Activated CD8-positive, alpha-beta memory T cell treated with anti-CD3 and anti-CD28 coated beads, Interleukin-2, amount 10 ng/mL, durations not matched to agents 7 days and 5 days (primary cell): ENCODE measurements at regions not wholly inside any gene's neighbourhood (a gene's known extent, or its start where the extent isn't known, plus 50 kb on each side); places are given as distances from the start of the nearest gene placed in this dataset.
A peak's percentile ranks its signal among the peaks of the same experiment; 100 is the strongest.
"Not testable (repeated sequence)": the region's sequence is repeated elsewhere in the genome, so short reads cannot be mapped to it uniquely, and the experiment has no call there.

Experiments
- ATAC-seq: fragments of 150-1000 bp; cut with Tn5 transposase; one replicate; pipeline ENCODE4 v1.10.0; 2021; ENCODE audit warnings: moderate library complexity
- CTCF ChIA-PET: fragments of 350-600 bp; sonication (Branson Sonifier 250); formaldehyde crosslinking; loops from one replicate; lab custom pipeline; 2021; ENCODE audit warnings: antibody characterized with exemption; lab: Charles Lee
- DNase-seq: peaks from one replicate; pipeline ENCODE4 v3.0.0-alpha.2; 2020
- H3K27ac Mint-ChIP-seq: one replicate; pipeline ENCODE4 v1.8.0; 2021; ENCODE audit warnings: mild to moderate bottlenecking, mixed read lengths
- H3K27me3 Mint-ChIP-seq: one replicate; pipeline ENCODE4 v1.8.0; 2021; ENCODE audit warnings: mixed read lengths
- H3K36me3 Mint-ChIP-seq: one replicate; pipeline ENCODE4 v1.8.0; 2021; ENCODE audit warnings: mild to moderate bottlenecking, mixed read lengths
- H3K4me1 Mint-ChIP-seq: one replicate; pipeline ENCODE4 v1.8.0; 2021; ENCODE audit warnings: mixed read lengths
- H3K4me3 Mint-ChIP-seq: one replicate; pipeline ENCODE4 v1.8.0; 2021; ENCODE audit warnings: mild to moderate bottlenecking, moderate library complexity, mixed read lengths
- H3K9me3 Mint-ChIP-seq: one replicate; pipeline ENCODE4 v1.8.0; 2022; ENCODE audit warnings: low read depth, mixed read lengths

DNA sequence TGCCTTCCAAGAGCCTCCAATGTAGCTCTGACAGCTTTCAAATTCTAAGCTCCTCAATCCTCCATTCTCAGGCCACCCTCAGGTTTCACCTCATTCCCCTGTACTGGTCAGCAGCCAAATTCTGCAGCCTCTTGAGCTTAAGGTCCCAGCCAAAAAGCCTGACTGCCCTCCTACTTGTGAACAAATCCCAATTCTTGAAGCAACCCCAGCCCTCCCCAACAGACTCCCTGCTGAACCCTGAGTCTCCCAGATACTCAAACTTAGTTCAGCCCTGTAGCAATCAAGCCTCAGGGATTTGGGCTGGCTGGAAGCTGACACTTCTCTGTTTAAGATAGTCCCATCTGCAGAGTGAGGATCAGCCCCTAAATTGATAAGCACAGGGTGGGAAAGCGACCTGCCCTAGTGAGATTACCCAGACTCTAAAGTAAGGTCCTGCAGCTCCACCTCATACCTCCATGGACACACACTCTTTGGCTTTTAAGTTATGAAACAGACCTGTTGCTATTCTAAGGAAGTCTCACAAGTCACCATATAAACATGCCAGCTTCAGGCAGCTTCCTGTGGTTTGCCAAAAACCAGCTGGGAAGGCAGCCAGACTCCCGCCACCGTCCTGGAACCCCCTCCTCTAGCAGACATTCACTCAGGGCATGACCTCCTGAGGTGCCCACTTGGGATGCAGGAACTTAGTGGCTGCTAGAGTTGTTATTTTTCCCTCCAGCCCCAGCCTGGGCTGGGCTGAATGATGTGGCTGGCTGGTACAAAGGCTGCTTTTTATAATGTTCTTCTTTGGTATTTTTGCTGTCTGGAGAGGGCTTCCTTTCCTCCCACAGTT is 82.5 kb upstream of the PICALM start:
- H3K4me1 Mint-ChIP-seq: peaks cover 33% of the 10 kb centered on the region
- H3K4me3 Mint-ChIP-seq: no peak overlapping the region
- CTCF ChIA-PET: interaction anchor here (0.8 to 1.8 kb wide), 5 partner anchors 9 to 109 kb away, joined by 3 to 5 read pairs (median 4); no protein-coding TSS in a partner anchor
- no peaks in the 10 kb centered on the region for H3K9me3 Mint-ChIP-seq
- peak overlapping the region; percentile 61 for H3K27ac Mint-ChIP-seq
- no peak for DNase-seq
- peak; percentile 63 for ATAC-seq
- no peaks in the 10 kb centered on the region for H3K27me3 Mint-ChIP-seq
- H3K36me3 Mint-ChIP-seq: peaks cover 2% of the 10 kb centered on the region

DNA sequence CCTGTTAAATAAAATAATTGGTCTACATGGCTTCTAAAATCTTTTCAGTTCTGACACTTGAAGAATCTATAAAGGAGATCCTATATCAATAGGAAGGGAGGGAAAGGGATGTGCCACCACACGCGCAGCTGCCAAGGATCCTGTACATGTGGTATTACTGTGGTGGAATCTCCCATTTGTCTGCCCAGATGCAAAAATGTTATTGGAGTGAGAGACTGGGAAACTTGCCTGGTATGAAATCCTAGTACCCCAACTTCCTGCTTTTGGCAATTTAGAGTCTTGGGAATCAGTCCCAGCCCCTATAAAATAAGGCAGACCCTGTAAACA is 81.9 kb upstream of the PICALM start:
- peaks cover 2% of the 10 kb centered on the region for H3K36me3 Mint-ChIP-seq
- H3K4me1 Mint-ChIP-seq: peaks cover 33% of the 10 kb centered on the region
- no peaks in the 10 kb centered on the region for H3K9me3 Mint-ChIP-seq
- no peak overlapping the region for H3K4me3 Mint-ChIP-seq
- H3K27ac Mint-ChIP-seq: peak overlapping the region; percentile 61
- DNase-seq (no peak), ATAC-seq (no peak)
- CTCF ChIA-PET: interaction anchor here (0.8 to 1.8 kb wide), 5 partner anchors 8 to 109 kb away, joined by 3 to 5 read pairs (median 4); no protein-coding TSS in a partner anchor
- no peaks in the 10 kb centered on the region for H3K27me3 Mint-ChIP-seq

DNA sequence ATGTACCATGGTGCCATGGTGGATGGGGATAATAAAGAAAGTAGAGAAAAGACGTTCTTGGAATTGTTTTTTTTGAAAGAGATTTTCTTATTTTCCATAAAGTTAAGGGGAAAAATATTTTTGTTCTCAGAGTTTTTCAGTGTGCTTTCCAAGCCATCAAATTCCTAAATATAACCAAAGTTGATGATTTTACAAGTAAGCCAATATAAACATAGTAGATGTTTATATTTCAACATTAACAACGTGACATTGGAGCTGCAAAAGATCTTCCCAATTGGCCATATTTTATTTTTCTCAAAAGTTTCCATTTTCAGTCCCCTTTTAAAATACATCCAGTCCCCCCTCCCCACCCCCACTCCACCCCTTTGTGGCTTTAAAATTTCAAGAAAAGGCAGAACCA is 80.9 kb upstream of the PICALM start:
- Mint-ChIP-seq H3K9me3 (no peaks in the 10 kb centered on the region), H3K4me1 (peaks cover 37% of the 10 kb centered on the region), H3K36me3 (peaks cover 2% of the 10 kb centered on the region), H3K27me3 (no peaks in the 10 kb centered on the region), H3K4me3 (no peak overlapping the region), H3K27ac (no peak overlapping the region)
- DNase-seq (no peak), ATAC-seq (no peak)
- CTCF ChIA-PET: no interaction called here

DNA sequence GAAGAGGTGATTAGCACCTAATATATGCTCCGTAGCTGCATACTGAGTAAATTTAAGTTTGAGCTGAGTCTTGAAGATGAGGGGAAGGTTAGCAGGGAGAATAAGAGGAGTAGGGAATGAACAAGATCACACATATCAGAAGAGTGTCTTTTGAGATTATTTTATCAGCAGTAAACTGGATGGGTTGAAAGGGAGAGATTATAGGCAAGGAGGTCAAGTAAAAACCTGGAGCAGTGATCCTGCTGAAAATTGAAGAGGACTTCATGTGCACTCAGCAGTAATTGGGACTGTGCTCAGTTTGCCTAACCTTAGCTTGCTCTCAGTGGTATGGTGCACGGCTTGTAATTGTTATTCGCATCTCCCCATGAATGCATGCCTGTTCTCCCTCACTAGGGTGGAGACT is 79.5 kb upstream of the PICALM start:
- no peak for ATAC-seq
- H3K4me3 Mint-ChIP-seq: no peak overlapping the region
- H3K27ac Mint-ChIP-seq: no peak overlapping the region
- peaks cover 5% of the 10 kb centered on the region for H3K36me3 Mint-ChIP-seq
- no peak for DNase-seq
- CTCF ChIA-PET: interaction anchor here (1.3 kb wide), 1 partner anchor 10 kb away, joined by 5 read pairs; no protein-coding TSS in a partner anchor
- H3K4me1 Mint-ChIP-seq: peaks cover 51% of the 10 kb centered on the region
- H3K27me3 Mint-ChIP-seq: no peaks in the 10 kb centered on the region
- no peaks in the 10 kb centered on the region for H3K9me3 Mint-ChIP-seq

DNA sequence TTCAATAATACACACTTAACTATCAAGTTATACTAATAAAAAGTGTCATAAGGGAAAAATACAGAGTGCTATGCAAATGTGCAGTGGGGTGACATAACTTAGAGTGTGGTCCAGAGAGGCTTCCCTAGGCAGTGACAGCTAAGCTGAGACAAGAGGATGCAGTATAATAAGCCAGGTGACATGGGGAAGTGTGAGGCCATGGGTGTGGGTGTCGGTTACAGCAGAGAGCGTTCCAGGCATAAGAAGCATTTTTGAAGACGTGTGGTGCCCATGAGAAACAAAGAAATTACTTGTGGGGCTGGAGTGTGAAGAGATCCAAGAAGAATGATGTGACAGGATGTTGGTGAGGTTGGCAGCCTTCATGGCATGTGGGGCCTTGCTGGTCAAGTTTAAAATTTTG is 78.1 kb upstream of the PICALM start:
- H3K36me3 Mint-ChIP-seq: peaks cover 5% of the 10 kb centered on the region
- no peak overlapping the region for H3K27ac Mint-ChIP-seq
- ATAC-seq: no peak
- peaks cover 53% of the 10 kb centered on the region for H3K4me1 Mint-ChIP-seq
- H3K27me3 Mint-ChIP-seq: no peaks in the 10 kb centered on the region
- no peak for DNase-seq
- no peak overlapping the region for H3K4me3 Mint-ChIP-seq
- CTCF ChIA-PET: interaction anchor here (2.0 kb wide), 1 partner anchor 46 kb away, joined by 6 read pairs; no protein-coding TSS in a partner anchor
- no peaks in the 10 kb centered on the region for H3K9me3 Mint-ChIP-seq

DNA sequence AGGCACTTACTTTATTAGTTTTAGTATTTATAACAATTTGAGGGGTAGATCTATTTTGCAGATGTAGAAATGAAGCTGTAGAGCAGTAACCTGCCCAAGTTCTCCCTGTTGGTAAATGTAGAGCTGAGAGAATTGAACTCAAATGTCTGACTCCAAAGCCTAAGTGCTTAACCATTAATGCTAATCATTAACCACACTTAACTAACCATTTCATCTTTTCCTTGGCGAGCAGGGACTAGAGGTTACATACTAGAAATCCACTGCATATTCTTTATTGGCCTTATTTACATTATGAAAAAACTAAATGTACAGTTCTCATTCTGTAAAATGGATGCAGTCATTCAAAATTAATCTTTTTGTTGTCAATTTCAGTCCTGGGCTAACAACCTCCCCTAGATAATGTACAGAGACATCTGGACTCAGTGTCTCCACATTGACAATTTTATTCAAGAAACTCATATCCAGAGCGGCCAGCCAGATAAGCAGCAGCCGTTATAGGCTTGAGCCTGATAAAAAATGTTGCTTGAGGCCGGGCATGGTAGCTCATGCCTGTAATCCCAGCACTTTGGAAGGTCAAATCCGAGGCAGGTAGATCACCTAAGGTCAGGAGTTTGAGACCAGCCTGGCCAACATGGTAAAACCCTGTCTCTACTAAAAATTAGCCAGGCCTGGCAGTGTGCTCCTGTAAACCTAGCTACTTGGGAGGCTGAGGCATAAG is 76.7 kb upstream of the PICALM start:
- Mint-ChIP-seq H3K4me3 (no peak overlapping the region), H3K27me3 (no peaks in the 10 kb centered on the region), H3K9me3 (no peaks in the 10 kb centered on the region), H3K4me1 (peaks cover 53% of the 10 kb centered on the region), H3K27ac (no peak overlapping the region), H3K36me3 (peaks cover 5% of the 10 kb centered on the region)
- no peak for DNase-seq
- CTCF ChIA-PET: interaction anchor here (2.0 kb wide), 1 partner anchor 48 kb away, joined by 6 read pairs; no protein-coding TSS in a partner anchor
- no peak for ATAC-seq

DNA sequence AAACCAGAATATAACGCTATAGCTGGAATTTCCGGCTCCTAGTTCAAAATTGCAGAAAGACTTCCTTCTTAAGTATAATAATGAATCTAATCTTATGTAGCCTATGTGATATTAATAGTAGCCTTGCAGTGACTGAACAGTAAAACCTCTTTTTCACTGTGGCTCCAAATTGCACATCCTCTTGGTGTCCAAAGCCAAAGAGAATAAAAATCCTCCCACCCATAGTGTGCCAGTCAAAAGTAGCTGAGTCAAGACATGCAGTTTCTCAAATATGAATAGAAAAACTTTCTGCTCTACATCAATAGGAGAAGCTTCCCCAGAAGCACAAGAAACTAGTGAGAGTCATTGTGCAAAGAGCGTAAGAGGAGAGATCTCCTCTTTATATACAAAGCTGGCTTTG is 76.0 kb upstream of the PICALM start:
- Mint-ChIP-seq H3K36me3 (peaks cover 5% of the 10 kb centered on the region), H3K27me3 (no peaks in the 10 kb centered on the region), H3K4me1 (peaks cover 58% of the 10 kb centered on the region), H3K27ac (peak overlapping the region; percentile 86), H3K4me3 (no peak overlapping the region), H3K9me3 (no peaks in the 10 kb centered on the region)
- CTCF ChIA-PET: interaction anchor here (2.0 kb wide), 1 partner anchor 49 kb away, joined by 6 read pairs; no protein-coding TSS in a partner anchor
- DNase-seq: no peak
- no peak for ATAC-seq

DNA sequence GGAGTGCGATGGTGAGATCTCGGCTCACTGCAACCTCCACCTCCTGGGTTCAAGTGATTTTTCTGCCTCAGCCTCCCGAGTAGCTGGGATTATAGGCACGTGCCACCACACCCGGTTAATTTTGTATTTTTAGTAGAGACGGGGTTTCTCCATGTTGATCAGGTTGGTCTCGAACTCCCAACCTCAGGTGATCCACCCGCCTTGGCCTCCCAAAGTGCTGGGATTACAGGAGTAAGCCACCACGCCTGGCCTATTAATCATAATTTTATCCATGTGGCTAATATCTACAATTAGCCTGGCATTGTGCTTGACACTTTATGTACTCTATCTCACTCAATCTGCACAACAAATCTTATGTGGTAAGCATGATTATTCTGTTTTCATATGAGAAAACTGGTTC is 75.2 kb upstream of the PICALM start:
- H3K27me3 Mint-ChIP-seq, ATAC-seq, DNase-seq, H3K36me3 Mint-ChIP-seq, H3K9me3 Mint-ChIP-seq, H3K4me3 Mint-ChIP-seq: not testable (repeated sequence)
- Mint-ChIP-seq H3K4me1 (peaks cover 61% of the 10 kb centered on the region), H3K27ac (peak overlapping the region; percentile 86)
- CTCF ChIA-PET: interaction anchor here (1.4 kb wide), 1 partner anchor 75 kb away, joined by 4 read pairs; the partner anchor contains the start of gene PICALM

DNA sequence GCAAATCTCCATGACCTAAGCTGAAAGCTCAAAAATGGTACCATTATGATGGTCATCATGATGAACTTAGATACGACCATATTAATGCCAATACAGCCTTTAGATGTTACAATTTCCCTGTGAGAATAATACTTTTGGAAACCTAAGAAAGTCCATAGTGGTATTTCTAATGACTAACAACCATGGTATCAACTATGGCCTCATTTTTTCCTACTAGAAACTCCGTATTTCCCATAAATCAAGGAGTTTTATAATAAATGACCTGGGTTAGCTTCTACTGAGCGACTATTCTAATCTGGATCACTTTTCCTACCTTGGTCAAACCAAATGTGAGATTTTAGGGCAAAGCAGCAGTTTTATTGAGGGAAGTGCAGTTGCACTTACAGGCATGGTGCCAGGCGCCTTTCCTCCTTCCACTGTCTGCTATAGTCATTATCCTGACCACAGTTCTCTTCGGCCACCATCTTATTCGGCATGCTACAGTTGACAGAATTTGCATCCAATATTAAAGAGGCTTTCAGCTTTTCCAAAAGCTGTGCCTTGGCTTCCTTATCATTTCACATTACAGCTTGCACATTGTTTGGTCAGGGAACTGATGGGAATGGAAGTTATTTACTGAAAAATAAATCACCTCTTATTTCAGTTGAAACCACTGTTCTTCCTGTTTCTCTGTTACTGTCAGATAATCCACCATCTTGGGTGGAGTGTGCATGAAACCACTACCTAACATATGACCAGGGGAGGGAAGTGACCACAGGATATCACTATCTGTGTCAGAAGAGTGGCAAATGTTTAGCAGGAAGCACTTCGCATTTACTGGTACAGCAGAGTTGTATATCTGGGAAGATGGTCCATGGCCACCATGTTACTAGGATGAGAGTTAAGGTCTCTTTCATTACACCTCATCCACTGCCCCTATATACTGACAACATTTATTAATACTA is 74.5 kb upstream of the PICALM start:
- Mint-ChIP-seq H3K27me3 (no peaks in the 10 kb centered on the region), H3K27ac (peak overlapping the region; percentile 86), H3K4me3 (peak overlapping the region; percentile 5), H3K9me3 (no peaks in the 10 kb centered on the region), H3K36me3 (peaks cover 7% of the 10 kb centered on the region), H3K4me1 (peaks cover 68% of the 10 kb centered on the region)
- DNase-seq: peak; percentile 78
- peak; percentile 74 for ATAC-seq
- CTCF ChIA-PET: interaction anchor here (1.2 to 1.5 kb wide), 3 partner anchors 8 to 74 kb away, joined by 4 read pairs; partner anchors contain the start of gene PICALM

DNA sequence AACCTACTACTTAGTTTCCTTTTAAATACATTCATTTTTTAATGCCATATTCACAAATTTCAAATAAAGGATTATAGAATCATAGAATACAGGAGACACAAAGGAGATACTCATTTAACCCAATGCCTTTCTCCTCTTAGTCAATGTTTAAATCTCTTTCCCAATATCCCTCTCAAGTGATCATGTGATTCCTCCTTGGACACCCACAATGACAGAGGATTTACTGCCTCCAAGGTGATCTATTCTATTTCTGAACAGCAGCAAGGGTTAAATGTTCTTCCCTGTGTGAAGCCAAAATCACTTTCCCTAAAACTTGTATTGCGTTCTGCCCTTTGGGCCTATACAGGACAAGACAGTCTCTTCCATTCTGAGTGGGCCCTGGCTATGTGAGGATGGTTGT is 73.3 kb upstream of the PICALM start:
- Mint-ChIP-seq H3K9me3 (no peaks in the 10 kb centered on the region), H3K27ac (peak overlapping the region; percentile 86), H3K4me1 (peaks cover 73% of the 10 kb centered on the region), H3K27me3 (no peaks in the 10 kb centered on the region), H3K36me3 (peaks cover 7% of the 10 kb centered on the region), H3K4me3 (no peak overlapping the region)
- DNase-seq: no peak
- ATAC-seq: no peak
- CTCF ChIA-PET: interaction anchor here (0.8 to 1.5 kb wide), 4 partner anchors 9 to 477 kb away, joined by 3 to 4 read pairs (median 4); partner anchors contain the start of gene CREBZF

DNA sequence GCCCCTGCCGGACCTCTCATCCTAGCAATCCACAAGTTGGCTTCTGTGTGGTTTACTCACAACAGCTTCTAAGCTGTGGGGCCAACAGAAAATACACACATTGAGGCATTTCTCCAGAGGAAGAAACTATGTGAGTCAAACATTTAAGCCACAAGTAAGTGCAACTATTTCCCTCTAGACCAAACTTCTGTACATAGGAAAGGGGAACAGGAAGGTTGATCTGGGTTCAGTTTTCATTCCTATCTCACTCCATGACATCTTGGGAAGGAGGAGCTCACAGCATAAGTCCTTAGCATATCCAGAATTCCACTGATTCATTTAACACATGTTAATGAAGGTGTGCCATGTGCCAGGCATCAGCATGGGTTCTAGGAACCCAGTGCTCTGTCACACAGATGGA is 72.8 kb upstream of the PICALM start:
- Mint-ChIP-seq H3K9me3 (no peaks in the 10 kb centered on the region), H3K4me1 (peaks cover 71% of the 10 kb centered on the region), H3K27me3 (no peaks in the 10 kb centered on the region), H3K27ac (peak overlapping the region; percentile 86), H3K4me3 (no peak overlapping the region), H3K36me3 (peaks cover 5% of the 10 kb centered on the region)
- no peak for ATAC-seq
- DNase-seq: no peak
- CTCF ChIA-PET: interaction anchor here (1.0 to 1.5 kb wide), 2 partner anchors 10 to 52 kb away, joined by 3 to 4 read pairs; no protein-coding TSS in a partner anchor

DNA sequence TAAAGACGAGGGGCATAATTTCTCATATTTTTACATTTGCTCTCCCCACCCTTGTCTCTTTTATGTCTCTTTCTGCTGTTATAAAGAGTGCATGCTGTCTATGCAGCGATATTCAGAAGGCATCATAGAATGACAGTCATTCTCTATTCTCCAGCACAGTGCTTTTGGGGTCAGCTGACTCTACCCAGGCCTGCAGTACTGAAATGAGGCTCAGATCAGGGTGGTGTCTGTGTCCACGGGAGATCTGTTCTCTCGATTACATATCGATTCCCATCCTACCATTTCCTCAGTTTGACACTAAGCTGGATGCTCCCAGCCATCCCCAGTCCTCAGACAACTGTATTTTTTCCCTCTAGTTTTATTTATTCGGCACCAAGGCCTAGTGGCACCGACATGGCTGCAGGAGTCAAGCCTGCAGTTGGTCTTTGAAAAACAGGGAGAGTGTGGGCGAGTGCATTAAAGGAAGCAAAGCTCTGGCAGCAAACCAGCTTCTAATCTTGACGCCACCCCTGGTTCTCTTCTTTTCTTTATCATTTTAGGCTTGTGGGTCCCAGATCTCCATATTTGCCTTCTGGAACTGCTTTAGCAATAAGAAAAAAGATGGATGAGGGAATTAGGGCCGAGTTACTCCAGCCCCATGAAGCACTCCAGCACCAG is 71.6 kb upstream of the PICALM start:
- peaks cover 7% of the 10 kb centered on the region for H3K36me3 Mint-ChIP-seq
- H3K27me3 Mint-ChIP-seq: no peaks in the 10 kb centered on the region
- peak overlapping the region; percentile 57 for H3K27ac Mint-ChIP-seq
- DNase-seq: no peak
- H3K9me3 Mint-ChIP-seq: no peaks in the 10 kb centered on the region
- peaks cover 76% of the 10 kb centered on the region for H3K4me1 Mint-ChIP-seq
- CTCF ChIA-PET: interaction anchor here (1.2 to 1.5 kb wide), 2 partner anchors 17 kb away, joined by 3 to 4 read pairs; no protein-coding TSS in a partner anchor
- ATAC-seq: no peak
- no peak overlapping the region for H3K4me3 Mint-ChIP-seq
